ENCODE measurements at regions not wholly inside any gene's neighbourhood (a gene's known extent, or its start where the extent isn't known, plus 50 kb on each side); places are given as distances from the start of the nearest gene placed in this dataset.

GRCh38 chr2:195521589-195521988 lies 135.4 kb upstream of the SLC39A10 start:
- Histone ChIP-seq H3K27ac (no peak overlapping the region), H3K4me3 (no peak overlapping the region)
- no peak for DNase-seq (ENCODE audit: low spot score)
- no peak for TF ChIP-seq CTCF (IDR thresholded peaks at IDR 0.05)

GRCh38 chr2:195520671-195521155 lies 136.3 kb upstream of the SLC39A10 start:
- Histone ChIP-seq H3K27ac (peak overlapping the region in 1 of 2 donors; percentile 74), H3K4me3 (no peak overlapping the region)
- TF ChIP-seq CTCF (IDR thresholded peaks at IDR 0.05): no peak
- DNase-seq (ENCODE audit: low spot score): no peak

- TF ChIP-seq CTCF (IDR thresholded peaks at IDR 0.05): no peak
- DNase-seq (ENCODE audit: low spot score): no peak
- no peak overlapping the region for H3K4me3 ChIP-seq
Observed at GRCh38 chr2:195515551-195515950, 141.5 kb upstream of the SLC39A10 start.

GRCh38 chr2:195514365-195514764 lies 142.7 kb upstream of the SLC39A10 start:
- TF ChIP-seq CTCF (IDR thresholded peaks at IDR 0.05): no peak
- no peak for DNase-seq (ENCODE audit: low spot score)
- Histone ChIP-seq H3K27ac (no peak overlapping the region), H3K4me3 (no peak overlapping the region)

More at GRCh38 chr2:195515551-195515950, 141.5 kb upstream of the SLC39A10 start:
- no peak overlapping the region for H3K27ac ChIP-seq

- Histone ChIP-seq H3K27ac (no peak overlapping the region), H3K4me3 (no peak overlapping the region)
- no peak for TF ChIP-seq CTCF (IDR thresholded peaks at IDR 0.05)
- DNase-seq (ENCODE audit: low spot score): no peak
Observed at GRCh38 chr2:195513119-195513518, 143.9 kb upstream of the SLC39A10 start.

- Histone ChIP-seq H3K27ac (no peak overlapping the region), H3K4me3 (no peak overlapping the region)
- TF ChIP-seq CTCF (IDR thresholded peaks at IDR 0.05): no peak
- DNase-seq (ENCODE audit: low spot score): no peak
Observed at GRCh38 chr2:195509551-195509950, 147.5 kb upstream of the SLC39A10 start.

- Histone ChIP-seq H3K4me3 (no peak overlapping the region), H3K27ac (no peak overlapping the region)
- DNase-seq (ENCODE audit: low spot score): no peak
- no peak for TF ChIP-seq CTCF (IDR thresholded peaks at IDR 0.05)
Observed at GRCh38 chr2:195508139-195508455, 148.9 kb upstream of the SLC39A10 start.
